WTC11 (cell line): ENCODE measurements at regions not wholly inside any gene's neighbourhood (a gene's known extent, or its start where the extent isn't known, plus 50 kb on each side); places are given as distances from the start of the nearest gene placed in this dataset.

Source experiments
- CBFB ChIP-seq: sonication (generic); formaldehyde crosslinking; IDR thresholded peaks from 2 replicates; pipeline ENCODE4 v1.8.1; 2022; ENCODE audit warnings: mild to moderate bottlenecking, low read depth, missing genetic modification reagents
- CREM ChIP-seq: sonication (generic); formaldehyde crosslinking; IDR thresholded peaks from 2 replicates; pipeline ENCODE4 v1.8.1; 2022; ENCODE audit warnings: mild to moderate bottlenecking, missing genetic modification reagents, moderate library complexity
- CTCF ChIP-seq: fragments of 200-600 bp; IDR thresholded peaks from 2 replicates; pipeline ENCODE4 v1.8.0; 2022; ENCODE audit warnings: antibody characterized with exemption
- E2F1 ChIP-seq: sonication (generic); formaldehyde crosslinking; IDR thresholded peaks from 2 replicates; pipeline ENCODE4 v1.8.0; 2022; ENCODE audit warnings: mild to moderate bottlenecking, missing genetic modification reagents
- HMGXB4 ChIP-seq: sonication (generic); formaldehyde crosslinking; IDR thresholded peaks from 2 replicates; pipeline ENCODE4 v1.8.1; 2023; ENCODE audit warnings: mild to moderate bottlenecking, moderate library complexity, missing genetic modification reagents
- MAX ChIP-seq: sonication (generic); formaldehyde crosslinking; IDR thresholded peaks from 2 replicates; pipeline ENCODE4 v1.8.0; 2022; ENCODE audit warnings: mild to moderate bottlenecking, missing genetic modification reagents
- MYBL2 ChIP-seq: sonication (generic); formaldehyde crosslinking; IDR thresholded peaks from 2 replicates; pipeline ENCODE4 v1.8.1; 2023; ENCODE audit warnings: mild to moderate bottlenecking, moderate library complexity, missing genetic modification reagents
- NFYB ChIP-seq: sonication (generic); formaldehyde crosslinking; conservative IDR thresholded peaks from 2 replicates; pipeline ENCODE4 v1.8.0; 2022; ENCODE audit warnings: low read depth, missing genetic modification reagents
- NR2C2 ChIP-seq: sonication (generic); formaldehyde crosslinking; IDR thresholded peaks from 2 replicates; pipeline ENCODE4 v1.8.0; 2022; ENCODE audit warnings: mild to moderate bottlenecking, missing genetic modification reagents
- ZMAT4 ChIP-seq: fragments of 250-450 bp; sonication (Bioruptor Pico); IDR thresholded peaks from 2 replicates; pipeline ENCODE4 v1.9.0; 2021; ENCODE audit warnings: mild to moderate bottlenecking
- ZNF121 ChIP-seq: sonication (generic); formaldehyde crosslinking; IDR thresholded peaks from 2 replicates; pipeline ENCODE4 v1.8.0; 2023; ENCODE audit warnings: missing genetic modification reagents
- TF ChIP-seq, protein P1 (sequence below): fragments of 250-450 bp; sonication (Bioruptor Pico); IDR thresholded peaks from 2 replicates; pipeline ENCODE4 v2.1.2; 2022; ENCODE audit warnings: mild to moderate bottlenecking, moderate library complexity
- TF ChIP-seq, protein P2 (sequence below): sonication (generic); formaldehyde crosslinking; IDR thresholded peaks from 2 replicates; pipeline ENCODE4 v1.8.1; 2023; ENCODE audit warnings: mild to moderate bottlenecking, missing genetic modification reagents
- TF ChIP-seq, protein P3 (sequence below): sonication (generic); formaldehyde crosslinking; IDR thresholded peaks from 2 replicates; pipeline ENCODE4 v1.8.1; 2023; ENCODE audit warnings: mild to moderate bottlenecking, missing genetic modification reagents

DNA sequence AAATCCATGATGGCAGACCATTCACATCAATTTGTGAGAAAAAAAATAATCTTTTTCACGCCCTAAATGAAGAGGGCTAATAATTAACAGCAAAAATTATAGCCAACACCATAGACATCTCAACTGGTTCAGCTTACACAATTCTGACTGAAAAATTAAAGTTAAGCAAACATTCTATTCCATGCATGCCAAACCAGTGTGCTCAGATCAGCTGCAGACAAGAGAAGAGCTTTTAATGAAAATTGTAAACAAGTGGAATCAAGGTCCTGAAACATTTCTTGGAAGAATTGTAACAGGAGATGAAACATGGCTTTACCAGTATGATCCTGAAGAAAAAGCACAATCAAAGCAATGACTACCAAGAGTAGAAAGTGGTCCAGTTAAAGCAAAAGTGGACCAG lies 710.4 kb downstream of the EPHA7 start:
- no peak for TF ChIP-seq CREM (CRISPR knock-in tag)
- no peak for TF ChIP-seq CTCF
- no peak for TF ChIP-seq CBFB (CRISPR knock-in tag)
- TF ChIP-seq ZMAT4 = no peak
- TF ChIP-seq, protein P1, sequence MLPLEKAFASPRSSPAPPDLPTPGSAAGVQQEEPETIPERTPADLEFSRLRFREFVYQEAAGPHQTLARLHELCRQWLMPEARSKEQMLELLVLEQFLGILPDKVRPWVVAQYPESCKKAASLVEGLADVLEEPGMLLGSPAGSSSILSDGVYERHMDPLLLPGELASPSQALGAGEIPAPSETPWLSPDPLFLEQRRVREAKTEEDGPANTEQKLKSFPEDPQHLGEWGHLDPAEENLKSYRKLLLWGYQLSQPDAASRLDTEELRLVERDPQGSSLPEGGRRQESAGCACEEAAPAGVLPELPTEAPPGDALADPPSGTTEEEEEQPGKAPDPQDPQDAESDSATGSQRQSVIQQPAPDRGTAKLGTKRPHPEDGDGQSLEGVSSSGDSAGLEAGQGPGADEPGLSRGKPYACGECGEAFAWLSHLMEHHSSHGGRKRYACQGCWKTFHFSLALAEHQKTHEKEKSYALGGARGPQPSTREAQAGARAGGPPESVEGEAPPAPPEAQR (CRISPR knock-in tag) = no peak
- no peak for TF ChIP-seq NR2C2 (CRISPR knock-in tag)
- no peak for TF ChIP-seq ZNF121 (CRISPR knock-in tag)
- no peak for TF ChIP-seq E2F1 (CRISPR knock-in tag)
- TF ChIP-seq MYBL2 (CRISPR knock-in tag) = no peak
- TF ChIP-seq, protein P2, sequence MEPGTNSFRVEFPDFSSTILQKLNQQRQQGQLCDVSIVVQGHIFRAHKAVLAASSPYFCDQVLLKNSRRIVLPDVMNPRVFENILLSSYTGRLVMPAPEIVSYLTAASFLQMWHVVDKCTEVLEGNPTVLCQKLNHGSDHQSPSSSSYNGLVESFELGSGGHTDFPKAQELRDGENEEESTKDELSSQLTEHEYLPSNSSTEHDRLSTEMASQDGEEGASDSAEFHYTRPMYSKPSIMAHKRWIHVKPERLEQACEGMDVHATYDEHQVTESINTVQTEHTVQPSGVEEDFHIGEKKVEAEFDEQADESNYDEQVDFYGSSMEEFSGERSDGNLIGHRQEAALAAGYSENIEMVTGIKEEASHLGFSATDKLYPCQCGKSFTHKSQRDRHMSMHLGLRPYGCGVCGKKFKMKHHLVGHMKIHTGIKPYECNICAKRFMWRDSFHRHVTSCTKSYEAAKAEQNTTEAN = no peak
- no peak for TF ChIP-seq NFYB (CRISPR knock-in tag)
- TF ChIP-seq HMGXB4 (CRISPR knock-in tag) = no peak
- TF ChIP-seq MAX (CRISPR knock-in tag) = no peak
- TF ChIP-seq, protein P3, sequence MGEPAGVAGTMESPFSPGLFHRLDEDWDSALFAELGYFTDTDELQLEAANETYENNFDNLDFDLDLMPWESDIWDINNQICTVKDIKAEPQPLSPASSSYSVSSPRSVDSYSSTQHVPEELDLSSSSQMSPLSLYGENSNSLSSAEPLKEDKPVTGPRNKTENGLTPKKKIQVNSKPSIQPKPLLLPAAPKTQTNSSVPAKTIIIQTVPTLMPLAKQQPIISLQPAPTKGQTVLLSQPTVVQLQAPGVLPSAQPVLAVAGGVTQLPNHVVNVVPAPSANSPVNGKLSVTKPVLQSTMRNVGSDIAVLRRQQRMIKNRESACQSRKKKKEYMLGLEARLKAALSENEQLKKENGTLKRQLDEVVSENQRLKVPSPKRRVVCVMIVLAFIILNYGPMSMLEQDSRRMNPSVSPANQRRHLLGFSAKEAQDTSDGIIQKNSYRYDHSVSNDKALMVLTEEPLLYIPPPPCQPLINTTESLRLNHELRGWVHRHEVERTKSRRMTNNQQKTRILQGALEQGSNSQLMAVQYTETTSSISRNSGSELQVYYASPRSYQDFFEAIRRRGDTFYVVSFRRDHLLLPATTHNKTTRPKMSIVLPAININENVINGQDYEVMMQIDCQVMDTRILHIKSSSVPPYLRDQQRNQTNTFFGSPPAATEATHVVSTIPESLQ (CRISPR knock-in tag) = no peak
